SK-N-SH (cell line): ENCODE measurements at regions not wholly inside any gene's neighbourhood (a gene's known extent, or its start where the extent isn't known, plus 50 kb on each side); places are given as distances from the start of the nearest gene placed in this dataset.

ENCODE experiments used
- CTCF ChIA-PET: fragments of 300-600, 350-600 bp; formaldehyde crosslinking; extraction: SDS; loops from one replicate; lab custom pipeline; 2021; lab: Yijun Ruan, JAX
- POLR2A ChIA-PET: fragments of 350-600 bp; sonication (Branson Sonifier 250); formaldehyde crosslinking; extraction: SDS; loops from one replicate; lab custom pipeline; 2020; ENCODE audit warnings: antibody characterized with exemption, inconsistent platforms; lab: Yijun Ruan, JAX
- DNase-seq: peaks from one replicate; pipeline ENCODE4 v3.0.0; 2012
- H2AFZ ChIP-seq: fragments of 200-600 bp; sonication (generic); 2 replicates; pipeline ENCODE4 v1.8.1; 2016; ENCODE audit warnings: antibody characterized with exemption, mild to moderate bottlenecking, low read depth
- H3F3A ChIP-seq: fragments of 200-600 bp; sonication (generic); replicated peaks from 2 replicates; pipeline ENCODE3; 2016; ENCODE audit warnings: antibody characterized with exemption, mild to moderate bottlenecking; ENCODE audit not compliant: insufficient read depth
- H3K27ac ChIP-seq, 2 experiments: fragments of 200-500 bp in 1 of 2; fragments of 200-600 bp in 1 of 2; sonication (Bioruptor generic) in 1 of 2; sonication (generic), shearing (Covaris generic) in 1 of 2; 2 replicates each; pipeline versions ENCODE4 v1.5.1 to v1.6.1; 2014 to 2016; ENCODE audit warnings: low read depth in 2 of 2, inconsistent platforms in 1 of 2, low read length in 1 of 2, mild to moderate bottlenecking in 1 of 2, mixed read lengths in 1 of 2
- H3K27me3 ChIP-seq: fragments of 200-600 bp; sonication (generic), shearing (Covaris generic); 2 replicates; pipeline ENCODE4 v1.6.1; 2016; ENCODE audit warnings: mixed run types; ENCODE audit not compliant: insufficient read depth
- H3K36me3 ChIP-seq, 2 experiments: fragments of 200-500 bp in 1 of 2; fragments of 200-600 bp in 1 of 2; sonication (Bioruptor generic) in 1 of 2; sonication (generic) in 1 of 2; replicated peaks in 1 of 2; 2 replicates each; pipeline versions ENCODE3 to v1.5.1; 2014 to 2016; ENCODE audit warnings: low read length in 1 of 2, mild to moderate bottlenecking in 1 of 2; ENCODE audit not compliant: insufficient read depth in 2 of 2, control insufficient read depth in 1 of 2
- H3K4me1 ChIP-seq, 2 experiments: fragments of 200-500 bp in 1 of 2; fragments of 200-600 bp in 1 of 2; sonication (Bioruptor generic) in 1 of 2; sonication (generic), shearing (Covaris generic) in 1 of 2; 2 replicates each; pipeline versions ENCODE4 v1.5.1 to v1.6.1; 2014 to 2016; ENCODE audit warnings: low read depth in 1 of 2, low read length in 1 of 2, mixed run types in 1 of 2; ENCODE audit not compliant: insufficient read depth in 2 of 2, control insufficient read depth in 1 of 2
- H3K4me2 ChIP-seq: fragments of 200-600 bp; sonication (generic), shearing (Covaris generic); 2 replicates; pipeline ENCODE4 v1.6.1; 2017; ENCODE audit warnings: mixed run types
- H3K4me3 ChIP-seq, 2 experiments: fragments of 200-500 bp in 1 of 2; fragments of 200-600 bp in 1 of 2; sonication (Bioruptor generic) in 1 of 2; sonication (generic), shearing (Covaris generic) in 1 of 2; 2 replicates each; pipeline versions ENCODE4 v1.5.1 to v1.8.1; 2014 to 2016; ENCODE audit warnings: low read depth in 2 of 2, inconsistent platforms in 1 of 2, low read length in 1 of 2, mild to moderate bottlenecking in 1 of 2, mixed read lengths in 1 of 2, moderate library complexity in 1 of 2
- H3K79me2 ChIP-seq: fragments of 200-600 bp; sonication (generic); 2 replicates; pipeline ENCODE4 v1.8.1; 2017; ENCODE audit warnings: mild to moderate bottlenecking; ENCODE audit not compliant: insufficient read depth
- H3K9ac ChIP-seq: fragments of 200-600 bp; sonication (generic); 2 replicates; pipeline ENCODE4 v1.6.1; 2017; ENCODE audit warnings: mixed run types
- H3K9me2 ChIP-seq: fragments of 200-600 bp; sonication (generic); 2 replicates; pipeline ENCODE4 v1.6.1; 2017; ENCODE audit warnings: mixed run types
- H3K9me3 ChIP-seq: fragments of 200-600 bp; sonication (generic); 2 replicates; pipeline ENCODE4 v1.6.1; 2017; ENCODE audit warnings: mixed run types, mild to moderate bottlenecking, moderate library complexity
- H4K20me1 ChIP-seq: fragments of 200-600 bp; sonication (generic); 2 replicates; pipeline ENCODE4 v1.6.1; 2017; ENCODE audit warnings: mild to moderate bottlenecking, mixed run types; ENCODE audit not compliant: insufficient read depth
- CHD2 ChIP-seq: fragments of 150-350 bp; IDR thresholded peaks from 2 replicates; pipeline ENCODE4 v1.6.1; 2018; ENCODE audit warnings: low read length; ENCODE audit not compliant: partially characterized antibody
- CTCF ChIP-seq: fragments of 200-600 bp; sonication (generic); IDR thresholded peaks from 2 replicates; pipeline ENCODE4 v1.6.1; 2017; ENCODE audit warnings: antibody characterized with exemption, mild to moderate bottlenecking, moderate library complexity
- ELF1 ChIP-seq: IDR thresholded peaks from 2 replicates; pipeline ENCODE4 v1.4.0; 2012
- FOSL2 ChIP-seq: IDR thresholded peaks from 2 replicates; pipeline ENCODE4 v1.4.0; 2012; ENCODE audit warnings: low read depth, mild to moderate bottlenecking, moderate library complexity, borderline replicate concordance
- FOXJ3 ChIP-seq: sonication (generic); formaldehyde crosslinking; IDR thresholded peaks from 2 replicates; pipeline ENCODE4 v1.5.1; 2020; ENCODE audit warnings: mild to moderate bottlenecking, missing genetic modification reagents
- FOXM1 ChIP-seq: IDR thresholded peaks from 2 replicates; pipeline ENCODE4 v1.4.0; 2012; ENCODE audit warnings: low read depth, mild to moderate bottlenecking
- GATA2 ChIP-seq: sonication (generic); formaldehyde crosslinking; IDR thresholded peaks from 2 replicates; pipeline ENCODE4 v1.5.0; 2020; ENCODE audit warnings: mild to moderate bottlenecking, missing genetic modification reagents
- JUND ChIP-seq: IDR thresholded peaks from 2 replicates; pipeline ENCODE4 v1.4.0; 2012
- MAX ChIP-seq: IDR thresholded peaks from 2 replicates; pipeline ENCODE4 v1.4.0; 2012; ENCODE audit warnings: low read depth
- MXI1 ChIP-seq: IDR thresholded peaks from 2 replicates; pipeline ENCODE4 v1.6.1; 2012; ENCODE audit warnings: mild to moderate bottlenecking, low read depth, low read length, improper control_type of control experiment
- POLR2AphosphoS5 ChIP-seq: IDR thresholded peaks from 2 replicates; pipeline ENCODE4 v1.6.1; 2012; ENCODE audit warnings: low read depth, low read length
- RFX5 ChIP-seq: IDR thresholded peaks from 2 replicates; pipeline ENCODE4 v1.6.1; 2012; ENCODE audit warnings: mild to moderate bottlenecking, improper control_type of control experiment, low read length
- SIN3A ChIP-seq: IDR thresholded peaks from 2 replicates; pipeline ENCODE4 v1.6.1; 2012; ENCODE audit warnings: low read depth, mild to moderate bottlenecking, low read length, moderate library complexity, borderline replicate concordance
- SMC3 ChIP-seq: IDR thresholded peaks from 2 replicates; pipeline ENCODE4 v1.6.1; 2012; ENCODE audit warnings: low read depth, low read length, improper control_type of control experiment
- TAF1 ChIP-seq: IDR thresholded peaks from 2 replicates; pipeline ENCODE4 v1.6.1; 2012; ENCODE audit warnings: low read depth, mild to moderate bottlenecking, low read length, moderate library complexity, borderline replicate concordance
- TCF12 ChIP-seq: IDR thresholded peaks from 2 replicates; pipeline ENCODE4 v1.4.0; 2012
- YY1 ChIP-seq: IDR thresholded peaks from 2 replicates; pipeline ENCODE4 v1.4.0; 2012; ENCODE audit warnings: low read depth, mild to moderate bottlenecking
- ZBTB33 ChIP-seq: IDR thresholded peaks from 2 replicates; pipeline ENCODE4 v1.4.0; 2012; ENCODE audit warnings: low read depth, borderline replicate concordance
- WGBS: methylation state at CpG from one replicate; pipeline ENCODE4 v1.1.6; 2017; ENCODE audit warnings: low lambda C conversion rate; 5-methylcytosine and 5-hydroxymethylcytosine counted together

GRCh38 chr1:63261736-63262458, 60.5 kb upstream of the FOXD3 start:
- CTCF ChIA-PET, result no interaction called here
- Histone ChIP-seq H2AFZ (no peak overlapping the region), H3K4me3 (no peak overlapping the region), H3K4me1 (no peaks in the 10 kb centered on the region; a peak in 2 of 4 replicates), H3K9me2 (no peaks in the 10 kb centered on the region), H3K79me2 (no peaks in the 10 kb centered on the region), H3K9me3 (no peaks in the 10 kb centered on the region), H3F3A (no peaks in the 10 kb centered on the region), H3K36me3 (no peaks in the 10 kb centered on the region), H3K27me3 (no peaks in the 10 kb centered on the region), H3K4me2 (no peak overlapping the region), H3K27ac (no peak overlapping the region), H3K9ac (no peak overlapping the region), H4K20me1 (no peaks in the 10 kb centered on the region)
- TF ChIP-seq SMC3 (no peak), YY1 (no peak), TAF1 (no peak), ELF1 (no peak), FOXM1 (no peak), TCF12 (no peak), JUND (no peak), MAX (no peak), CTCF (no peak), CHD2 (no peak), ZBTB33 (no peak), GATA2 (CRISPR knock-in tag) (no peak), POLR2AphosphoS5 (no peak), SIN3A (no peak), RFX5 (no peak), MXI1 (no peak), FOSL2 (no peak), FOXJ3 (CRISPR knock-in tag) (no peak)
- DNase-seq, result no peak
- POLR2A ChIA-PET, result no interaction called here
- 30% methylated on average over 2 of the region's 2 CpGs for WGBS
